ENCODE measurements at regions not wholly inside any gene's neighbourhood (a gene's known extent, or its start where the extent isn't known, plus 50 kb on each side); places are given as distances from the start of the nearest gene placed in this dataset.

DNA sequence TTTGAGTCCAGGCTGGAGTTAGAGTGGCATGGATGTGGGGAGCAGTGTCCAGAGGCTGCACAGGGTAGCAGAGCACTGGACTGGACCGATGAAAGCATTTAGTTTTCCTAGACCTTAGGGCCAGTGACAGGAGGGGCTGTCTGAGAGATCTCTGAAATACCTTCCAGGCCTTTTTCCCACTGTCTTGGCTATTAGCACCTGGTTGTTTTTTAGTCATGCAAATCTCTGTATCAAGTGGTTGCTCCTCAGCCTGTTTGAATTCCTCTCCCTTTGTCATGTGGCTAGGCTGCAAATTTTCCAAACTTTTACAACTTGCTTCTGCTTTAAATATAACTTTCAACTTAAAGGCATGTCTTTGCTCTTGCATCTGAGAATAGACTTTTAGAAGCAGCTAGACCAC is 504.3 kb upstream of the VSTM2A start:
- intact Hi-C loops (cut with micrococcal nuclease), result no loop called here
- POLR2A ChIA-PET (ENCODE audit: partially characterized antibody), result no interaction called here
- H3K27me3 ChIP-seq (ENCODE audit: insufficient read depth, low read length), result no peaks in the 10 kb centered on the region
- H3K4me1 ChIP-seq (ENCODE audit: insufficient read depth, low read length), result no peaks in the 10 kb centered on the region
- CTCF ChIA-PET (ENCODE audit: partially characterized antibody), result no interaction called here
- Mint-ChIP-seq H3K4me1 (no peaks in the 10 kb centered on the region), H3K9me3 (peaks cover 1 to 31% (median 15%) of the 10 kb centered on the region in 8 donors), H3K27me3 (no peaks in the 10 kb centered on the region), H3K27ac (no peak overlapping the region), H3K36me3 (peaks cover 0 to 4% of the 10 kb centered on the region in 2 donors), H3K4me3 (no peak overlapping the region)
- DNase-seq, result no peak
- no peaks in the 10 kb centered on the region for H3K36me3 ChIP-seq (ENCODE audit: insufficient read depth, low read length)
- H3K4me3 ChIP-seq (ENCODE audit: low read length in 2 of 2), result no peak overlapping the region
- H3K9me3 ChIP-seq (ENCODE audit: control insufficient read depth in 1 of 2, low read length in 2 of 2), result no peaks in the 10 kb centered on the region
- no peak overlapping the region for H3K27ac ChIP-seq (ENCODE audit: low read depth, low read length)

DNA sequence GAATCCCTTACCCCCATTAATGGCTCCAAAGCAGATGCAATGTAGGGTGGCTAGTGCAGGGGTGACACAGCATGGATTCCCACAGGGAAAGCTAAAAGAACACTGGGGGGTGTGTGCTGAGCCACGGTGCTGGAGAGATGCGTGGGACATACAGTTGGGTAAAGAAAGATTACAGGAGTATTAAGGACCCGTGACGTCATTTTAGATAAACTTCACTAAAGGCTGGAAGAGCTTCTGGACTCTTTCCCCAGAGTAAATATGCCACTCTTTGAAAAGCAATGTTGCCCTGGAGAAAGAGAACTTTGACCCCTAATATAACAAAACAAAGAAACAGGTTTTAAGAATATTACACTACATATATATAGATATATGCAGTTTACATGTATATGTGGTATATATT is 481.5 kb upstream of the VSTM2A start:
- Histone ChIP-seq H3K36me3 (ENCODE audit: insufficient read depth, low read length) (no peaks in the 10 kb centered on the region), H3K27me3 (ENCODE audit: insufficient read depth, low read length) (no peaks in the 10 kb centered on the region), H3K4me1 (ENCODE audit: insufficient read depth, low read length) (no peaks in the 10 kb centered on the region), H3K27ac (ENCODE audit: low read depth, low read length) (no peak overlapping the region), H3K4me3 (ENCODE audit: low read length in 2 of 2) (no peak overlapping the region), H3K9me3 (ENCODE audit: control insufficient read depth in 1 of 2, low read length in 2 of 2) (peaks cover 0 to 5% of the 10 kb centered on the region in 2 donors)
- Mint-ChIP-seq H3K4me1 (no peaks in the 10 kb centered on the region), H3K27me3 (no peaks in the 10 kb centered on the region), H3K27ac (no peak overlapping the region), H3K36me3 (no peaks in the 10 kb centered on the region), H3K9me3 (peaks cover 0 to 24% (median 8%) of the 10 kb centered on the region in 8 donors), H3K4me3 (no peak overlapping the region)
- intact Hi-C loops (cut with micrococcal nuclease), result no loop called here
- DNase-seq, result no peak
- POLR2A ChIA-PET (ENCODE audit: partially characterized antibody), result no interaction called here
- CTCF ChIA-PET (ENCODE audit: partially characterized antibody), result no interaction called here

DNA sequence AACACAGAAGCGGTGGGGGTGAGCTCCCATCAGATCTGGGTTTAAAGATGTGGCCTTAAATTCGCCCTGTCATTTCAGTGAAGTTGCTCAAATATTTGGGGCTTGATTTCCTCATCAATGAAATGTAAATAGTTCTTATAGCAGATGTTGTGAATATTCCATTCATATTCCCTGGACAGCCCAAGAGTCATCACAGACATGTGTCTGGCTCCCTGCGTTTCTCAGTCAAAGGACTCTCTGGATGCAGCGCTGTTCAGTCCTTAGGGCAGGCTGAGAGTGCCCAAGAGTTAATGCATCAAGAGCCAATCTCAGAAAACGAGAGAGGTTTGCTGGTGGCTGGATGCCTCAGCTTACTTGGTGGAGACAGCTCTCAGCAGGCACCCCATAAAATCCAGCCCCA is 475.5 kb upstream of the VSTM2A start:
- no peak overlapping the region for H3K27ac Mint-ChIP-seq
- no peaks in the 10 kb centered on the region for H3K4me1 Mint-ChIP-seq
- H3K9me3 Mint-ChIP-seq, result peaks cover 0 to 22% (median 8%) of the 10 kb centered on the region in 8 donors
- CTCF ChIA-PET (ENCODE audit: partially characterized antibody), result no interaction called here
- H3K4me3 Mint-ChIP-seq, result no peak overlapping the region
- Histone ChIP-seq H3K4me1 (ENCODE audit: insufficient read depth, low read length) (no peaks in the 10 kb centered on the region), H3K27ac (ENCODE audit: low read depth, low read length) (no peak overlapping the region), H3K27me3 (ENCODE audit: insufficient read depth, low read length) (no peaks in the 10 kb centered on the region), H3K4me3 (ENCODE audit: low read length in 2 of 2) (no peak overlapping the region), H3K9me3 (ENCODE audit: control insufficient read depth in 1 of 2, low read length in 2 of 2) (no peaks in the 10 kb centered on the region), H3K36me3 (ENCODE audit: insufficient read depth, low read length) (no peaks in the 10 kb centered on the region)
- no peaks in the 10 kb centered on the region for H3K27me3 Mint-ChIP-seq
- intact Hi-C loops (cut with micrococcal nuclease), result no loop called here
- POLR2A ChIA-PET (ENCODE audit: partially characterized antibody), result no interaction called here
- DNase-seq, result no peak
- no peaks in the 10 kb centered on the region for H3K36me3 Mint-ChIP-seq

DNA sequence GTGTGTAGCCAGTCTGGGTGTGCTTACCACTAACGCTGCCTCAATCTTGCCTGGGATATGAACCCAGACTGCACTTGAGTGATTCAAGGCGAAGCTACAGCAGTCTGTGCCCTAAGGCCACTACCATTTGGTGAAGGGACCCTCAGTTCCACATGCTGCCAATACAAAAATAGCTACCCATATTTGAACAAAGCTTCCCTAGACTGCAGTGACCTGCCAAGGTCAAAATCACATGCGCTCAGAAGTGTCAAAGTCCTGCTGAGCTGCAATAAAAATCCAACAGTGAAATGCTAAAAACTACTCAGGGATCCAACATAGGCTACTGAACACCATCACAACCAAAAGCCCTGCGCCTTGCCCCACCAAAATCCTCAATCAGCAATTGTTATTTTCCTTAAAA is 472.3 kb upstream of the VSTM2A start:
- H3K36me3 ChIP-seq (ENCODE audit: insufficient read depth, low read length), result no peaks in the 10 kb centered on the region
- intact Hi-C loops (cut with micrococcal nuclease), result no loop called here

DNA sequence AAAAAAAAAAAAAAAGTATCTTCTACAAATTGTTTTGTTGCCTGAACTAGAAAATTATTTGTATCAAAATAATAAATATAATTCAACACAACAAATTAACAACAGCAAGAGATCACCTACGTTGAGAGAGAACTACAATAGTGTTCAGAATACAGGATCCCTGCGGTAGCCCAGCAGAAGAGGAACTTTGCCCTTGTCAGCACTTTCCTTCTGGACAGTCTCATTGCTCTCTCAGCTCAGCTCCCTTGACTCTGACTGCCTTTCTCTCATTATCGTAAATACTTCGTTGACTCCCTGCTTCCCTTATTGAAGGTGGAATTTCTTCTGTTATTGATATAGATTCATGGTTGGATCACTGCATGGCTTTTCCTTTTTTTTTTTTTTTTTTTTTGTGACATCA is 469.5 kb upstream of the VSTM2A start:
- no peaks in the 10 kb centered on the region for H3K27me3 ChIP-seq (ENCODE audit: insufficient read depth, low read length)
- no peak overlapping the region for H3K4me3 ChIP-seq (ENCODE audit: low read length in 2 of 2)
- no peak for DNase-seq
- no peaks in the 10 kb centered on the region for H3K9me3 ChIP-seq (ENCODE audit: control insufficient read depth in 1 of 2, low read length in 2 of 2)
- H3K36me3 Mint-ChIP-seq, result no peaks in the 10 kb centered on the region
- no peak overlapping the region for H3K27ac ChIP-seq (ENCODE audit: low read depth, low read length)
- H3K4me1 Mint-ChIP-seq, result no peaks in the 10 kb centered on the region
- no peaks in the 10 kb centered on the region for H3K4me1 ChIP-seq (ENCODE audit: insufficient read depth, low read length)
- no peaks in the 10 kb centered on the region for H3K36me3 ChIP-seq (ENCODE audit: insufficient read depth, low read length)
- H3K27ac Mint-ChIP-seq, result no peak overlapping the region
- no peaks in the 10 kb centered on the region for H3K27me3 Mint-ChIP-seq
- intact Hi-C loops (cut with micrococcal nuclease), result no loop called here
- H3K9me3 Mint-ChIP-seq, result peaks cover 5 to 23% (median 14%) of the 10 kb centered on the region in 8 donors
- ChIA-PET CTCF (ENCODE audit: partially characterized antibody) (no interaction called here), POLR2A (ENCODE audit: partially characterized antibody) (no interaction called here)
- H3K4me3 Mint-ChIP-seq, result no peak overlapping the region

More for the DNA sequence above, 472.3 kb upstream of the VSTM2A start:
- no peak overlapping the region for H3K27ac Mint-ChIP-seq
- ChIA-PET POLR2A (ENCODE audit: partially characterized antibody) (no interaction called here), CTCF (ENCODE audit: partially characterized antibody) (no interaction called here)
- peaks cover 4 to 26% (median 12%) of the 10 kb centered on the region in 8 donors for H3K9me3 Mint-ChIP-seq
- H3K36me3 Mint-ChIP-seq, result no peaks in the 10 kb centered on the region
- no peaks in the 10 kb centered on the region for H3K4me1 ChIP-seq (ENCODE audit: insufficient read depth, low read length)
- DNase-seq, result no peak
- no peaks in the 10 kb centered on the region for H3K27me3 Mint-ChIP-seq
- H3K4me1 Mint-ChIP-seq, result no peaks in the 10 kb centered on the region
- no peaks in the 10 kb centered on the region for H3K9me3 ChIP-seq (ENCODE audit: control insufficient read depth in 1 of 2, low read length in 2 of 2)
- H3K4me3 Mint-ChIP-seq, result no peak overlapping the region
- no peaks in the 10 kb centered on the region for H3K27me3 ChIP-seq (ENCODE audit: insufficient read depth, low read length)
- no peak overlapping the region for H3K27ac ChIP-seq (ENCODE audit: low read depth, low read length)
- H3K4me3 ChIP-seq (ENCODE audit: low read length in 2 of 2), result no peak overlapping the region

DNA sequence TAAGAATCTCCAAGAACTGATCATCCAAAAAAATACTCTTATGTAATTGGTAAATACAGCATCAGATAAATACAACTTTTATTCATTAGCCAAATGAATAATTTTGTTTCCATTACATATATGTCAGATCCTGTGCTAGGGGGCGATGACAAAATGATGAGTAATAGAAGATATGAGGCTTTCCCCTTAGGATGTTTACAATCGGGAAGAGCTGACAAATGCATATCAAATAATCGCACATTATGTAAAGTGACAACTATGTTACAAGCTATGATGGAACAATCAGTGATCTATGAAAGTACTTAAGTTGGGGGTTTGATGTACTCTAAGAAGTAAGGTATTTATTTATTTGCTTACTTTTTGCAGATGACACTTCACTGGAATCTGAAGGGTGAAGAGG is 465.6 kb upstream of the VSTM2A start:
- no peak for DNase-seq
- Histone ChIP-seq H3K4me1 (ENCODE audit: insufficient read depth, low read length) (no peaks in the 10 kb centered on the region), H3K27ac (ENCODE audit: low read depth, low read length) (no peak overlapping the region), H3K9me3 (ENCODE audit: control insufficient read depth in 1 of 2, low read length in 2 of 2) (peaks cover 0 to 3% of the 10 kb centered on the region in 2 donors), H3K4me3 (ENCODE audit: low read length in 2 of 2) (no peak overlapping the region), H3K27me3 (ENCODE audit: insufficient read depth, low read length) (no peaks in the 10 kb centered on the region), H3K36me3 (ENCODE audit: insufficient read depth, low read length) (no peaks in the 10 kb centered on the region)
- Mint-ChIP-seq H3K27me3 (no peaks in the 10 kb centered on the region), H3K27ac (no peak overlapping the region), H3K36me3 (no peaks in the 10 kb centered on the region), H3K4me3 (no peak overlapping the region), H3K9me3 (peaks cover 3 to 31% (median 17%) of the 10 kb centered on the region in 8 donors), H3K4me1 (no peaks in the 10 kb centered on the region)
- POLR2A ChIA-PET (ENCODE audit: partially characterized antibody), result no interaction called here
- intact Hi-C loops (cut with micrococcal nuclease), result no loop called here
- CTCF ChIA-PET (ENCODE audit: partially characterized antibody), result no interaction called here

DNA sequence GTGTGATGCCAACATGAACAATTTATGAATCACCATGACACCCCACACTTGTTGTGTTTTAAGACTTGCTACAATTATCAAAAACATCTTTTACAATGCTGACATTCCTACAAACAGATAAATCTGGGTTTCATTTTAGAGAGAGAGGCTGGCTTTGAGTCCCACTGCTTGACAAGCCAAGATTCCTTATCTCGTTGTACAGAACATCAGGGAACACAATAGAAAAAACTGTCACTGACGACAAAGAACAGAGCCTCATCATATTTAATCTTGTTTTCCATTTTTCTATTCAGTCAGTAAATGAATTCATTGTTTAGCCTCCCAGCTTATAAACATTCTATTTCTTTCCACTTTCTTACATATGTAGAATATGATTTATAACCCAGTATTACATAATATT is 461.6 kb upstream of the VSTM2A start:
- POLR2A ChIA-PET (ENCODE audit: partially characterized antibody), result no interaction called here
- DNase-seq, result no peak
- Histone ChIP-seq H3K27me3 (ENCODE audit: insufficient read depth, low read length) (no peaks in the 10 kb centered on the region), H3K4me1 (ENCODE audit: insufficient read depth, low read length) (no peaks in the 10 kb centered on the region), H3K4me3 (ENCODE audit: low read length in 2 of 2) (no peak overlapping the region), H3K27ac (ENCODE audit: low read depth, low read length) (no peak overlapping the region), H3K9me3 (ENCODE audit: control insufficient read depth in 1 of 2, low read length in 2 of 2) (peaks cover 0 to 3% of the 10 kb centered on the region in 2 donors), H3K36me3 (ENCODE audit: insufficient read depth, low read length) (no peaks in the 10 kb centered on the region)
- intact Hi-C loops (cut with micrococcal nuclease), result no loop called here
- Mint-ChIP-seq H3K27me3 (no peaks in the 10 kb centered on the region), H3K4me1 (no peaks in the 10 kb centered on the region), H3K9me3 (peaks cover 2 to 32% (median 11%) of the 10 kb centered on the region in 8 donors), H3K27ac (no peak overlapping the region), H3K4me3 (no peak overlapping the region), H3K36me3 (no peaks in the 10 kb centered on the region)
- CTCF ChIA-PET (ENCODE audit: partially characterized antibody), result no interaction called here

DNA sequence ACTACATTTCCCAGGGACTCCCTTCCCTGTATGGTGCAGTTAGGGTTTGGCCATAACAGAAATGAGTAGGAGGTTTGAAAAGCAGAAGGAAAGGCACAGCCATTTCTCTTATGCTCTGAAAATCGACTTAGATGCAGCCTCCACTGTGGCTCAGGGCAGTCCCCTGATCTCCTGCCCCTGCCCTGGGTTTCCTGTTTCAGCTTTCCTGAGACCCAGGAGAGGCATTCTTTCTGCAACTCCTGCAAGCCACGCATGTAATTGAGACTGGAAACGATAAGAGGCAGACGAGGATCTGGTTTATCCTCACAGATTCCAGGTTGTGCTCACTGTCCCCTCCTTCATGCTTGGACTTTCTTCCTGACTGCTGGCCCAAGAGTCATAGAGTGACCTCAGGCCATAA is 461.2 kb upstream of the VSTM2A start:
- Histone ChIP-seq H3K9me3 (ENCODE audit: control insufficient read depth in 1 of 2, low read length in 2 of 2) (peaks cover 0 to 3% of the 10 kb centered on the region in 2 donors), H3K27me3 (ENCODE audit: insufficient read depth, low read length) (no peaks in the 10 kb centered on the region), H3K4me3 (ENCODE audit: low read length in 2 of 2) (no peak overlapping the region), H3K4me1 (ENCODE audit: insufficient read depth, low read length) (no peaks in the 10 kb centered on the region), H3K27ac (ENCODE audit: low read depth, low read length) (no peak overlapping the region), H3K36me3 (ENCODE audit: insufficient read depth, low read length) (no peaks in the 10 kb centered on the region)
- Mint-ChIP-seq H3K4me3 (no peak overlapping the region), H3K27me3 (no peaks in the 10 kb centered on the region), H3K9me3 (peaks cover 2 to 34% (median 11%) of the 10 kb centered on the region in 8 donors), H3K27ac (no peak overlapping the region), H3K36me3 (no peaks in the 10 kb centered on the region), H3K4me1 (no peaks in the 10 kb centered on the region)
- intact Hi-C loops (cut with micrococcal nuclease), result no loop called here
- ChIA-PET POLR2A (ENCODE audit: partially characterized antibody) (no interaction called here), CTCF (ENCODE audit: partially characterized antibody) (no interaction called here)
- DNase-seq, result no peak

Measured in CD4-positive, alpha-beta memory T cell (primary cell).